ENCODE measurements at regions not wholly inside any gene's neighbourhood (a gene's known extent, or its start where the extent isn't known, plus 50 kb on each side); places are given as distances from the start of the nearest gene placed in this dataset.

- TF ChIP-seq EZH2 (IDR thresholded peaks at IDR 0.05) (no peak), POLR2AphosphoS5 (IDR thresholded peaks at IDR 0.05; ENCODE audit: borderline replicate concordance, low read depth, low read length) (no peak), FOXP2 (optimal IDR thresholded peaks at IDR 0.05; ENCODE audit: control extremely low read depth, extremely low read length, insufficient read depth) (no peak)
These were observed 638.2 kb upstream of the SOX9 start for GRCh38 chr17:71482625-71483024.
